Osteocyte (in vitro differentiated cells): ENCODE measurements at regions not wholly inside any gene's neighbourhood (a gene's known extent, or its start where the extent isn't known, plus 50 kb on each side); places are given as distances from the start of the nearest gene placed in this dataset.
A peak's percentile ranks its signal among the peaks of the same experiment; 100 is the strongest.

Source experiments
- DNase-seq: peaks from one replicate; pipeline ENCODE4 v3.0.0; 2021; ENCODE audit warnings: mixed read lengths; ENCODE audit not compliant: unreplicated experiment; ENCODE audit errors: extremely low spot score
- H3K27ac Mint-ChIP-seq: one replicate; pipeline ENCODE4 v1.8.0; 2021; ENCODE audit warnings: mild to moderate bottlenecking, mixed read lengths; ENCODE audit not compliant: unreplicated experiment
- H3K27me3 Mint-ChIP-seq: one replicate; pipeline ENCODE4 v1.8.0; 2021; ENCODE audit warnings: mixed read lengths; ENCODE audit not compliant: unreplicated experiment
- H3K36me3 Mint-ChIP-seq: one replicate; pipeline ENCODE4 v1.8.0; 2021; ENCODE audit warnings: mixed read lengths; ENCODE audit not compliant: unreplicated experiment
- H3K4me1 Mint-ChIP-seq: one replicate; pipeline ENCODE4 v1.8.0; 2021; ENCODE audit warnings: mixed read lengths; ENCODE audit not compliant: unreplicated experiment
- H3K4me3 Mint-ChIP-seq: one replicate; pipeline ENCODE4 v1.8.0; 2021; ENCODE audit warnings: mild to moderate bottlenecking, moderate library complexity, mixed read lengths; ENCODE audit not compliant: unreplicated experiment
- H3K9me3 Mint-ChIP-seq: one replicate; pipeline ENCODE4 v1.8.0; 2021; ENCODE audit warnings: mixed read lengths; ENCODE audit not compliant: unreplicated experiment
- CTCF ChIP-seq: fragments of 200-600 bp; sonication (generic); IDR thresholded peaks from 2 replicates; pipeline ENCODE4 v1.5.0; 2021; ENCODE audit warnings: antibody characterized with exemption, mild to moderate bottlenecking, moderate library complexity

GRCh38 chr2:173630425-173631126 lies 275.9 kb downstream of the CDCA7 start:
- H3K4me3 Mint-ChIP-seq = peak overlapping the region; percentile 60

GRCh38 chr2:173631127-173631460 lies 276.4 kb downstream of the CDCA7 start:
- Mint-ChIP-seq H3K9me3 (peaks cover 12% of the 10 kb centered on the region), H3K4me3 (peak overlapping the region; percentile 60), H3K27me3 (no peaks in the 10 kb centered on the region), H3K36me3 (peaks cover 3% of the 10 kb centered on the region), H3K4me1 (peaks cover 21% of the 10 kb centered on the region), H3K27ac (peak overlapping the region; percentile 90)
- TF ChIP-seq CTCF = no peak
- DNase-seq = no peak

More at GRCh38 chr2:173630425-173631126, 275.9 kb downstream of the CDCA7 start:
- Mint-ChIP-seq H3K4me1 (peaks cover 21% of the 10 kb centered on the region), H3K27me3 (no peaks in the 10 kb centered on the region), H3K9me3 (peaks cover 12% of the 10 kb centered on the region), H3K27ac (peak overlapping the region; percentile 90), H3K36me3 (peaks cover 2% of the 10 kb centered on the region)
- TF ChIP-seq CTCF = no peak
- no peak for DNase-seq

- no peak for TF ChIP-seq CTCF
- no peaks in the 10 kb centered on the region for H3K9me3 Mint-ChIP-seq
- no peak overlapping the region for H3K4me3 Mint-ChIP-seq
- H3K27me3 Mint-ChIP-seq = no peaks in the 10 kb centered on the region
- H3K36me3 Mint-ChIP-seq = no peaks in the 10 kb centered on the region
- DNase-seq = peak; percentile 2
- H3K4me1 Mint-ChIP-seq = peaks cover 28% of the 10 kb centered on the region
- H3K27ac Mint-ChIP-seq = peak overlapping the region; percentile 72
These were observed 289.5 kb downstream of the CDCA7 start for GRCh38 chr2:173644146-173644545.

- no peak for DNase-seq
- H3K9me3 Mint-ChIP-seq = no peaks in the 10 kb centered on the region
These were observed 293.1 kb downstream of the CDCA7 start for GRCh38 chr2:173647681-173648311.

More at GRCh38 chr2:173647681-173648311, 293.1 kb downstream of the CDCA7 start:
- H3K36me3 Mint-ChIP-seq = no peaks in the 10 kb centered on the region
- H3K4me1 Mint-ChIP-seq = peaks cover 37% of the 10 kb centered on the region
- no peaks in the 10 kb centered on the region for H3K27me3 Mint-ChIP-seq
- no peak overlapping the region for H3K4me3 Mint-ChIP-seq
- no peak overlapping the region for H3K27ac Mint-ChIP-seq
- TF ChIP-seq CTCF = no peak
